ENCODE measurements at regions not wholly inside any gene's neighbourhood (a gene's known extent, or its start where the extent isn't known, plus 50 kb on each side); places are given as distances from the start of the nearest gene placed in this dataset.
"Not testable (repeated sequence)": the region's sequence is repeated elsewhere in the genome, so short reads cannot be mapped to it uniquely, and the experiment has no call there.

DNA sequence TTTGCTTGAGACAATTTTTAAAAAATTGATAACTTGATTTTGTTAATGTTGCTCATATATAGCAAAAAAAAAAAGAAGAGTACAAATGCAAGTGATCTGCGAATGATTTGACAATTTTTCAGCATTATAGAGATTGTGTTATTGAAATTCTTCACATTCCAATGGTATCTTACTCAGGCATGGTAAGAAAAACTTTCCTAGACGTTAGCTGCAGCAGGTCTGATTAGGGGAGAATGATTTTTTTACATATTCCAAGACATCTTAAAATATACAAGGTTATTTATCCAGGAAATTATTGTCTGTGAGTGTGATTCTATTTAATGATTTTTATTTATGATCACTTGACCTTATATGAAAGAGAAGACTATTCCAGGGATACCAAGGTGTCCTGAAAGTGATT, 361.9 kb downstream of the MAT2B start:
- peaks cover 0 to 7% of the 10 kb centered on the region in 2 donors for H3K4me1 Mint-ChIP-seq
- H3K9me3 Mint-ChIP-seq, result no peaks in the 10 kb centered on the region
- H3K27ac Mint-ChIP-seq, result no peak overlapping the region
- DNase-seq, result no peak
- no peaks in the 10 kb centered on the region for H3K36me3 Mint-ChIP-seq
- H3K27me3 Mint-ChIP-seq (ENCODE audit: low read depth in 3 of 3), result peaks cover 1 to 4% (median 2%) of the 10 kb centered on the region in 3 donors
- no peak overlapping the region for H3K4me3 Mint-ChIP-seq

DNA sequence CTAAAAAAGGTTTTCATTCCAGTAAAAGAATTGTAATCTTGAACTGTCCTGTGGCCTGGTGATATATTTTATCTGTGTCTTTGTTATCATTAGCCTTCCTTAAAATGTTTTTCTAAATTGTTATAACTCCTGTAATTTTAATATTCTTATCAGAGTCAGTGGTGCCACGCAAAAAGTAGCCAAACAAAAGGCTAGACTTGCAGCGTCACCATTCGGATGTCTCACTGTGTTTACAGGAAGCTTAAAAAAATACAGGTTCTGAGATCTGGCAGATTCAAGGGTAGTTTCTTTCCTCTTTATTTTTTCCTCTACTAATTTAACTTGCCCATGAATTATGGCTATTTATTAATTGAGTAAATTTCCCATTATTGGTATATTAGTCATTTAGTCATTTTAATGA, 362.3 kb downstream of the MAT2B start:
- H3K36me3 Mint-ChIP-seq, result no peaks in the 10 kb centered on the region
- H3K4me1 Mint-ChIP-seq, result peaks cover 0 to 7% of the 10 kb centered on the region in 2 donors

DNA sequence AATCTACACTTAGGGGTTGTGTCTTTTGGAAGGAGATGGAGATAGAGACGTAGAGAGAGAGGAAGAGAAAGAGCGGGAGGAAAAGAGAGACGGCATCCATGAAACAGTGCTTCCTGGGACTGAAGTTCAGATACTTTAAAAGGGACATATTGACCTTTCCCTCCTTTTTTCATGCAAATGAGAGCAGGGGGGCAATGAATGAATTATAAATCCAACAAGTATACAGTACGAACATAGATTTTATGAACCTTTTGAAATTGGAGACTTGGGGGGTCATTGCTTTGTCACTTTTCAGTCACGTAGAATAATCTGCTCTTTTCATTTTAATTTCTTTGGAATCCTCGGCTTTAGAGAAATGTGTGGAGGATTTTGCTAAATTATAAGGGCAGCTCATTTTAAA, 364.2 kb downstream of the MAT2B start:
- no peak for DNase-seq
- no peaks in the 10 kb centered on the region for H3K9me3 Mint-ChIP-seq
- H3K27me3 Mint-ChIP-seq (ENCODE audit: low read depth in 3 of 3), result peaks cover 2 to 4% (median 4%) of the 10 kb centered on the region in 3 donors
- peaks cover 0 to 7% of the 10 kb centered on the region in 2 donors for H3K4me1 Mint-ChIP-seq
- no peaks in the 10 kb centered on the region for H3K36me3 Mint-ChIP-seq
- H3K4me3 Mint-ChIP-seq, result no peak overlapping the region
- no peak overlapping the region for H3K27ac Mint-ChIP-seq

More for the DNA sequence above, 362.3 kb downstream of the MAT2B start:
- H3K27me3 Mint-ChIP-seq (ENCODE audit: low read depth in 3 of 3), result peaks cover 2 to 4% (median 4%) of the 10 kb centered on the region in 3 donors
- H3K4me3 Mint-ChIP-seq, result no peak overlapping the region
- no peaks in the 10 kb centered on the region for H3K9me3 Mint-ChIP-seq
- no peak overlapping the region for H3K27ac Mint-ChIP-seq
- DNase-seq, result no peak

DNA sequence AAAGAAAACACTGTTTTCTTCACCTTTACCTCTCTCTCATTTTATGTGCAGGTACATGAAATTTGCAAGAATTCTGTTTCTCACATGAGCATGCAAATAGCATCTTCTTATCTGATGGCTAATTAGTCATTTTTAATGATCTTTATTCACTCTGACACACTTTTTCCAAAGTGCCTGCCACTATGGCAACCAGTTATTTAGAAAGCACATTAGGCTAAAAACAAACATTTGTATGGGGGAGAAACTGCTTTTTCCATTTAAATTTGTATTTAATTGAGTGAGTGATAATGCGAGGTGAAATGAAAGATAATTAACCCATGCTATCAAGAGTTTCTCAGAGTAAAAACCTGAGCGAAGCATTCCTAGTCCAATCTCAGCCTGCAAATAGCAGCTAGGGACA, 365.0 kb downstream of the MAT2B start:
- Mint-ChIP-seq H3K27me3 (ENCODE audit: low read depth in 3 of 3) (peaks cover 2 to 4% (median 4%) of the 10 kb centered on the region in 3 donors), H3K27ac (no peak overlapping the region), H3K9me3 (no peaks in the 10 kb centered on the region), H3K36me3 (no peaks in the 10 kb centered on the region), H3K4me1 (peaks cover 0 to 7% of the 10 kb centered on the region in 2 donors), H3K4me3 (no peak overlapping the region)
- no peak for DNase-seq

DNA sequence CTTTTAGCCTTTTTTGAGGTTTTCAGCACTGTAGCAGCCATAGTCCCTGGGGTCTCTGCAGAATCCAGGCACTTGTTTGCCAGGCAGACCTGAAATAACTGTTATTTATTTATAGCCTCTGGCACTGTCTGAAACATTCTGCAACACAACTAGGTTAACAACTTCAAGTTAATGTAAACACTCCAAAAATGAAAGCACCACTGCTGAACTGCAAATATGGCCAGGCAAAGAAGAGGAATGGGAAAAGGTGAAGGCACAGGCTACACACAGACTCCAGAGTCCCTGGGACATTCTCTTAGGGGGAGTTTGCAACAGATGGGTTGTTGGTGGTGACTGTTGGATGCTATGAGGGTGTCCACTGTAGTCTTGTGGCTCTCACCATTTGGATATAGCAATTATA, 369.0 kb downstream of the MAT2B start:
- Mint-ChIP-seq H3K4me3 (no peak overlapping the region), H3K36me3 (peaks cover 0 to 10% (median 0%) of the 10 kb centered on the region in 3 donors), H3K27me3 (ENCODE audit: low read depth in 3 of 3) (peaks cover 1 to 6% (median 1%) of the 10 kb centered on the region in 3 donors), H3K9me3 (peaks cover 0 to 4% (median 0%) of the 10 kb centered on the region in 6 donors), H3K27ac (no peak overlapping the region), H3K4me1 (no peaks in the 10 kb centered on the region)
- no peak for DNase-seq

- DNase-seq; H3K4me3 Mint-ChIP-seq; H3K4me1 Mint-ChIP-seq; H3K9me3 Mint-ChIP-seq; H3K27ac Mint-ChIP-seq; H3K36me3 Mint-ChIP-seq; H3K27me3 Mint-ChIP-seq (ENCODE audit: low read depth in 3 of 3): not testable (repeated sequence)
Measured at GRCh38 chr5:163874912-163875311, 369.5 kb downstream of the MAT2B start.

- H3K4me1 Mint-ChIP-seq, result no peaks in the 10 kb centered on the region
- H3K27me3 Mint-ChIP-seq (ENCODE audit: low read depth in 3 of 3), result peaks cover 0 to 6% (median 1%) of the 10 kb centered on the region in 3 donors
- peaks cover 0 to 10% (median 0%) of the 10 kb centered on the region in 3 donors for H3K36me3 Mint-ChIP-seq
- H3K4me3 Mint-ChIP-seq, result no peak overlapping the region
- H3K27ac Mint-ChIP-seq, result no peak overlapping the region
- H3K9me3 Mint-ChIP-seq, result peaks cover 0 to 4% (median 0%) of the 10 kb centered on the region in 6 donors
- DNase-seq, result no peak
Measured at GRCh38 chr5:163877865-163878264, 372.4 kb downstream of the MAT2B start.

DNA sequence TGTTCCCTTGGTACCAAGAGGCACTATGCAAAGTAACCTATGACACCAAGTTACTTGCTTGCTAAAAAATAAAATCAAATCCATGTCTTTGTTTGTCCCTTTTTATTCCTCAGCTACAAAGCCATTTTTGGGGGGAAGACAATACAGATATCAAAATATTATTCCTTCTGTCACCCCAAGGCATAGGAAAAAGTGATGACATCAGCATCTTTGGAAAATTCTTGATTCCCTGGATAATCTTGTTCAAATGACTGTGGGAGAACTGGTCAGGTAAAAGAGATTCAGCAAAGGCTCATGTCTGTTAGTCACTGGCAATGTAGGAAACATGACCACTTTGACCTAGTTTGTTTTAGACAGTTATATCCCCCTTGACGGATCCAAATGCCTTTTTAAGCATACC, 373.1 kb downstream of the MAT2B start:
- H3K27ac Mint-ChIP-seq, result no peak overlapping the region
- peaks cover 0 to 4% (median 0%) of the 10 kb centered on the region in 6 donors for H3K9me3 Mint-ChIP-seq
- no peak overlapping the region for H3K4me3 Mint-ChIP-seq
- DNase-seq, result no peak
- no peaks in the 10 kb centered on the region for H3K4me1 Mint-ChIP-seq
- H3K36me3 Mint-ChIP-seq, result peaks cover 0 to 10% (median 0%) of the 10 kb centered on the region in 3 donors
- H3K27me3 Mint-ChIP-seq (ENCODE audit: low read depth in 3 of 3), result peaks cover 0 to 6% (median 1%) of the 10 kb centered on the region in 3 donors

GRCh38 chr5:163880302-163880701, 374.9 kb downstream of the MAT2B start:
- Mint-ChIP-seq H3K27ac (no peak overlapping the region), H3K4me3 (no peak overlapping the region), H3K4me1 (no peaks in the 10 kb centered on the region), H3K9me3 (peaks cover 0 to 4% (median 0%) of the 10 kb centered on the region in 6 donors), H3K36me3 (peaks cover 0 to 10% (median 0%) of the 10 kb centered on the region in 3 donors), H3K27me3 (ENCODE audit: low read depth in 3 of 3) (peaks cover 0 to 6% (median 1%) of the 10 kb centered on the region in 3 donors)
- DNase-seq, result no peak

DNA sequence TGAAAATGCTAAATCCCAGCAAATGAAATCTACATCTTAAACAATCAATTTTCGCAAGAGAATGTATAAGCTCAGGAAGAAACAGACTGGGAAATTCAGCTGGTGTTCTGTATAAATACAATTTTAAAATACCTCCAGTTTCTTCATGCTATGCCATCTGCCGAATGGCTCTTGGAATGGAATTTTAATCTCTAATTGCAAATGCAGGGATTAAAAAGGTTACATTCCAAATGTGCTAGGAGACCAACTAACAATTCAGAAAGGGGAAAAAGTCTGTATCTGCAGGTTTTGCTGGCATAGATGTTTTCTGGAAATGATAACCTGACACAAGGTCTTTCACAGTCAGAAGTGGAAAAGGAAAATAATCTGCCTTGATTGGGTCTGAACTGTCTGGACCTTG, 379.7 kb downstream of the MAT2B start:
- H3K36me3 Mint-ChIP-seq, result no peaks in the 10 kb centered on the region
- H3K4me1 Mint-ChIP-seq, result no peaks in the 10 kb centered on the region
- no peak for DNase-seq
- no peak overlapping the region for H3K4me3 Mint-ChIP-seq
- peaks cover 0 to 4% (median 0%) of the 10 kb centered on the region in 6 donors for H3K9me3 Mint-ChIP-seq
- peaks cover 0 to 2% (median 0%) of the 10 kb centered on the region in 3 donors for H3K27me3 Mint-ChIP-seq (ENCODE audit: low read depth in 3 of 3)
- H3K27ac Mint-ChIP-seq, result no peak overlapping the region

DNA sequence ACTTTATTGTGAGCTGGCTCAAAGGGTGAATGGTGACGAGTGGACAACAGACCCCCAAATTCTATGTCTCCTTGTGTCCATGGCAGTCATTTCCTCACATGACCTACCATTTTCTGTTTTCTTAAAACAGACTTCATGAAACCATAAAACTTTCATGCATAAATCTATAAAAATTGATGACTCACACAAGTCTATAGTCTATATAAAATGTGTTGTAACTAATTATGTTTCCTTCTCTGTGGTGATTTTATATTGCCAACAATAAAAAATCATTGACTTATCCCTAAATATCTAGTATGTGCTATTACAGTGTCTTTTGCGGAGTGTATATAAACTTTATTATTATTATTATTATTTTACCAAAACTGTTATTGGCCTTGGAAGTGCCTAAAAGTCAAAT, 382.4 kb downstream of the MAT2B start:
- no peak for DNase-seq
- Mint-ChIP-seq H3K36me3 (peaks cover 0 to 2% (median 0%) of the 10 kb centered on the region in 3 donors), H3K27ac (no peak overlapping the region), H3K4me3 (no peak overlapping the region), H3K27me3 (ENCODE audit: low read depth in 3 of 3) (no peaks in the 10 kb centered on the region), H3K4me1 (no peaks in the 10 kb centered on the region), H3K9me3 (peaks cover 0 to 4% (median 0%) of the 10 kb centered on the region in 6 donors)

DNA sequence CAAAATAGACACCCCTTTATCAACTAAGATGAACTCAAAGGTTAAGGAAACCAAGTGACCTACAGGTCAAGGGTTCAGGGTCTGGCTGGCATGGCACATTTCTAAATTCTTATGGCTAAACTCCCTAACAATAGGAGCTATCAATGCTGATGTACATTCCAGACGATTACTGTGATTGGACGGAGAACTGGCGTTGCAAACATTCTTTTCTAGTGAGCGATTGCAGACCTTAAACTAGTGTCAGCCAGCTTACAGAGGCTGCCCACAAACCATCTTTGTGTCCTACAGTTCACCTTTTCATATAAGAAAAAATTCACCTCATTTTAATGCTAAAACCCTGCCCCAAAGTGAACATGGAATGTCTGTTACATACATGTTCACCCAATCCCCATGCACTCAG, 382.9 kb downstream of the MAT2B start:
- Mint-ChIP-seq H3K9me3 (peaks cover 0 to 4% (median 0%) of the 10 kb centered on the region in 6 donors), H3K36me3 (peaks cover 0 to 4% (median 0%) of the 10 kb centered on the region in 3 donors), H3K4me3 (no peak overlapping the region), H3K27ac (no peak overlapping the region), H3K4me1 (no peaks in the 10 kb centered on the region), H3K27me3 (ENCODE audit: low read depth in 3 of 3) (no peaks in the 10 kb centered on the region)
- no peak for DNase-seq

DNA sequence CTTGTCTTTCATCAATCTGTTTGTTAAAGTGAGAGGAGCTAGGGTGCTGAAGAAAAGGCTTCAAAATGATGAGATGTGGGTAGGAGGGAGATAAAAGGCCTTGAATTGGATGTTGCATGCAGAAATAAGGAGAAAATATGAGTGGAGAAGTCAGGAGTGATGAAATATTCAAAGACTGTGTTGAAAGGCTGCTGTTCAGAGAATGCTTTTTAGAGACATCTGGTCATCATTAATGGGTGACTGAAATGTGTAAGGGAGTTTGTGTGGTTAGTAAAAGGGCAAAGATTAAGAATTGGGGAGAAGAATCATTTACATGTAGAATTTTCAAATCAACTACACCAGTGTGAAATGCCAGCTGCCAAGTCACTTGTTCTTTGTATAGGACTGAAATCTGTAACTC, 383.9 kb downstream of the MAT2B start:
- peaks cover 0 to 4% (median 0%) of the 10 kb centered on the region in 3 donors for H3K36me3 Mint-ChIP-seq
- H3K4me3 Mint-ChIP-seq, result no peak overlapping the region
- DNase-seq, result no peak
- no peak overlapping the region for H3K27ac Mint-ChIP-seq
- H3K4me1 Mint-ChIP-seq, result no peaks in the 10 kb centered on the region
- H3K9me3 Mint-ChIP-seq, result peaks cover 0 to 4% (median 0%) of the 10 kb centered on the region in 6 donors
- no peaks in the 10 kb centered on the region for H3K27me3 Mint-ChIP-seq (ENCODE audit: low read depth in 3 of 3)

DNA sequence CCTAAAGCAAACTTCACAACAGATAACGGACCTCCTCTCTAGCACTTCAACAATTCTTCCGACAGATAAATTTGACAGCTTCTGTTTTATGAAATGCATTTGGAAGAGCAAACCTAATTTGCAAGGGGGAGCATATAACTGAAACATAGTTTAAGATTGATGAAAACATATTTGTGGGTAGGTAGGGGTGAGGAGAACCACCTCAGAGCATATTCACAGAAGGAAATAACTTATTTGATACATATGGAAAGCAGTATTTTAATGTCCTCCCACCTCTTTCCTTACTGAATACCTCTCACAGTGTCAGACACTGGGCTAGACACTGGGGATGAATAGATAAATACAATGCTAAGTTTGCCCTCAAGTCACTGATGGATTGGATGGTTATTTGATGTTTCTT, 384.8 kb downstream of the MAT2B start:
- peaks cover 0 to 4% (median 0%) of the 10 kb centered on the region in 3 donors for H3K36me3 Mint-ChIP-seq
- no peaks in the 10 kb centered on the region for H3K27me3 Mint-ChIP-seq (ENCODE audit: low read depth in 3 of 3)
- H3K4me1 Mint-ChIP-seq, result no peaks in the 10 kb centered on the region
- H3K9me3 Mint-ChIP-seq, result peaks cover 0 to 4% (median 0%) of the 10 kb centered on the region in 6 donors
- no peak for DNase-seq
- H3K27ac Mint-ChIP-seq, result no peak overlapping the region
- H3K4me3 Mint-ChIP-seq, result no peak overlapping the region

DNA sequence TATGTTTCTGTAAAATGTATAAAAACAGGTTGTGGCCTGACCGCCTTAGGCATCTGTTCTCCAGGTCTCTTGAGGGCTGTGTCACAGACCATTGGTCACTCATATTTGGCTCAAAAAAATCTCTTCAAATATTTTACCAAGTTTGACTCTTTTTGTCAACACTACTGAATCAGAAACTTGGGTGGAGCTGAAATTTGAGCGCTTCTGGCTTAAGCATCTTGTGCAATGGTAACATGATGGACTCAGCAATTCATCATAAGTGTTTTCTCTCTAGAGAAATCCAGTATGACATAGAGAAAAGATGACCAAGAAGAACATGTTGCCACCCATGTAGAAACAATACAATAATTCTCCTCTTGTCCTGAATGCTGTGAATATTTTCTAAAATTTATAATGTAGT, 387.9 kb downstream of the MAT2B start:
- DNase-seq, result no peak
- Mint-ChIP-seq H3K9me3 (no peaks in the 10 kb centered on the region), H3K27ac (no peak overlapping the region), H3K36me3 (peaks cover 0 to 4% (median 0%) of the 10 kb centered on the region in 3 donors), H3K4me3 (no peak overlapping the region), H3K4me1 (peaks cover 3 to 10% of the 10 kb centered on the region in 2 donors), H3K27me3 (ENCODE audit: low read depth in 3 of 3) (no peaks in the 10 kb centered on the region)
